Stimulated activated CD8-positive, alpha-beta memory T cell treated with anti-CD3 and anti-CD28 coated beads, Interleukin-15, amount 100 ng/mL, for 48 hours (primary cell): ENCODE measurements at regions not wholly inside any gene's neighbourhood (a gene's known extent, or its start where the extent isn't known, plus 50 kb on each side); places are given as distances from the start of the nearest gene placed in this dataset.
"Not testable (repeated sequence)": the region's sequence is repeated elsewhere in the genome, so short reads cannot be mapped to it uniquely, and the experiment has no call there.

Experiments used
- DNase-seq, 2 donors: peaks; one replicate each; pipeline ENCODE4 v3.0.0-alpha.2; 2020; ENCODE audit warnings: low read depth in 2 of 2

GRCh38 chr17:72573492-72573801 is 452.6 kb downstream of the SOX9 start:
- not testable (repeated sequence) for DNase-seq

GRCh38 chr17:72574675-72575510 is 454.1 kb downstream of the SOX9 start:
- DNase-seq = no peak

GRCh38 chr17:72575542-72576233 is 454.9 kb downstream of the SOX9 start:
- DNase-seq = no peak

GRCh38 chr17:72576289-72576759 is 455.5 kb downstream of the SOX9 start:
- DNase-seq = no peak

- no peak for DNase-seq
Observed at GRCh38 chr17:72578817-72579470, 458.1 kb downstream of the SOX9 start.

- DNase-seq = no peak
Observed at GRCh38 chr17:72579990-72580320, 459.1 kb downstream of the SOX9 start.

GRCh38 chr17:72580321-72581127 is 459.7 kb downstream of the SOX9 start:
- DNase-seq = no peak

GRCh38 chr17:72587156-72587555 is 466.3 kb downstream of the SOX9 start:
- no peak for DNase-seq

GRCh38 chr17:72587773-72588511 is 467.1 kb downstream of the SOX9 start:
- no peak for DNase-seq

GRCh38 chr17:72588561-72588960 is 467.7 kb downstream of the SOX9 start:
- no peak for DNase-seq

- no peak for DNase-seq
Observed at GRCh38 chr17:72588961-72589360, 468.1 kb downstream of the SOX9 start.

GRCh38 chr17:72590382-72590781 is 469.6 kb downstream of the SOX9 start:
- no peak for DNase-seq

GRCh38 chr17:72590882-72591281 is 470.1 kb downstream of the SOX9 start:
- DNase-seq = no peak

GRCh38 chr17:72591289-72592241 is 470.7 kb downstream of the SOX9 start:
- DNase-seq = no peak

- peak; percentile 19 to 46 for DNase-seq
Observed at GRCh38 chr17:72592242-72592966, 471.6 kb downstream of the SOX9 start.

GRCh38 chr17:72592967-72593325 is 472.1 kb downstream of the SOX9 start:
- DNase-seq = no peak

- DNase-seq = no peak
Observed at GRCh38 chr17:72594248-72594647, 473.4 kb downstream of the SOX9 start.
